ENCODE measurements at regions not wholly inside any gene's neighbourhood (a gene's known extent, or its start where the extent isn't known, plus 50 kb on each side); places are given as distances from the start of the nearest gene placed in this dataset.

- dilution Hi-C loops (cut with HindIII; ENCODE audit: low sequenced_read_pairs, unreplicated experiment) (no loop called here), intact Hi-C loops (cut with micrococcal nuclease) (no loop called here), in situ Hi-C loops (cut with MboI; ENCODE audit: low sequenced_read_pairs) (no loop called here)
- ATAC-seq (ENCODE audit: low read depth) (no peak), DNase-seq (no peak)
- no peak overlapping the region for H3K4me3 ChIP-seq (ENCODE audit: insufficient read depth, low read depth, low read length)
- H2BK5ac ChIP-seq (ENCODE audit: low read depth, low read length, poor library complexity, severe bottlenecking): no peak overlapping the region
- ChIA-PET CTCF (no interaction called here), POLR2A (ENCODE audit: unreplicated experiment) (no interaction called here)
- no peak overlapping the region for H2AK9ac ChIP-seq (replicated peaks; ENCODE audit: low read depth, low read length, poor library complexity)
- H2AK5ac ChIP-seq (ENCODE audit: low read depth, low read length): no peak overlapping the region
- no peak overlapping the region for H4K5ac ChIP-seq (ENCODE audit: low read depth, low read length)
- TF ChIP-seq POLR2A (IDR thresholded peaks at IDR 0.05; ENCODE audit: low read depth, low read length) (no peak), RAD21 (IDR thresholded peaks at IDR 0.05; ENCODE audit: low read length) (no peak), RFX5 (IDR thresholded peaks at IDR 0.05; ENCODE audit: low read depth, low read length) (no peak), RCOR1 (IDR thresholded peaks at IDR 0.05; ENCODE audit: insufficient replicate concordance, low read length) (no peak), FOS (IDR thresholded peaks at IDR 0.05; ENCODE audit: low read depth, low read length) (no peak), CHD1 (IDR thresholded peaks at IDR 0.05; ENCODE audit: low read depth, low read length) (no peak), MAFK (IDR thresholded peaks at IDR 0.05; ENCODE audit: low read depth, low read length) (no peak), SMC3 (IDR thresholded peaks at IDR 0.05; ENCODE audit: low read depth, low read length) (no peak), ELK1 (IDR thresholded peaks at IDR 0.05; ENCODE audit: borderline replicate concordance, low read depth, low read length) (no peak), MAZ (IDR thresholded peaks at IDR 0.05; ENCODE audit: borderline replicate concordance, low read depth, low read length) (no peak), CEBPB (IDR thresholded peaks at IDR 0.05; ENCODE audit: low read depth, low read length) (no peak), BHLHE40 (IDR thresholded peaks at IDR 0.05; ENCODE audit: low read depth, low read length) (no peak), NFE2L2 (IDR thresholded peaks at IDR 0.05; ENCODE audit: low read depth, low read length) (no peak), MXI1 (IDR thresholded peaks at IDR 0.05; ENCODE audit: borderline replicate concordance, low read depth, low read length) (no peak)
- TF ChIP-seq, protein P1, sequence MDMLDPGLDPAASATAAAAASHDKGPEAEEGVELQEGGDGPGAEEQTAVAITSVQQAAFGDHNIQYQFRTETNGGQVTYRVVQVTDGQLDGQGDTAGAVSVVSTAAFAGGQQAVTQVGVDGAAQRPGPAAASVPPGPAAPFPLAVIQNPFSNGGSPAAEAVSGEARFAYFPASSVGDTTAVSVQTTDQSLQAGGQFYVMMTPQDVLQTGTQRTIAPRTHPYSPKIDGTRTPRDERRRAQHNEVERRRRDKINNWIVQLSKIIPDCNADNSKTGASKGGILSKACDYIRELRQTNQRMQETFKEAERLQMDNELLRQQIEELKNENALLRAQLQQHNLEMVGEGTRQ (IDR thresholded peaks at IDR 0.05; ENCODE audit: low read depth, low read length): no peak
- TF ChIP-seq, protein P2, sequence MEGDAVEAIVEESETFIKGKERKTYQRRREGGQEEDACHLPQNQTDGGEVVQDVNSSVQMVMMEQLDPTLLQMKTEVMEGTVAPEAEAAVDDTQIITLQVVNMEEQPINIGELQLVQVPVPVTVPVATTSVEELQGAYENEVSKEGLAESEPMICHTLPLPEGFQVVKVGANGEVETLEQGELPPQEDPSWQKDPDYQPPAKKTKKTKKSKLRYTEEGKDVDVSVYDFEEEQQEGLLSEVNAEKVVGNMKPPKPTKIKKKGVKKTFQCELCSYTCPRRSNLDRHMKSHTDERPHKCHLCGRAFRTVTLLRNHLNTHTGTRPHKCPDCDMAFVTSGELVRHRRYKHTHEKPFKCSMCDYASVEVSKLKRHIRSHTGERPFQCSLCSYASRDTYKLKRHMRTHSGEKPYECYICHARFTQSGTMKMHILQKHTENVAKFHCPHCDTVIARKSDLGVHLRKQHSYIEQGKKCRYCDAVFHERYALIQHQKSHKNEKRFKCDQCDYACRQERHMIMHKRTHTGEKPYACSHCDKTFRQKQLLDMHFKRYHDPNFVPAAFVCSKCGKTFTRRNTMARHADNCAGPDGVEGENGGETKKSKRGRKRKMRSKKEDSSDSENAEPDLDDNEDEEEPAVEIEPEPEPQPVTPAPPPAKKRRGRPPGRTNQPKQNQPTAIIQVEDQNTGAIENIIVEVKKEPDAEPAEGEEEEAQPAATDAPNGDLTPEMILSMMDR (conservative IDR thresholded peaks at IDR 0.05; ENCODE audit: low read depth, low read length): no peak
- no peak overlapping the region for H3K9ac ChIP-seq (ENCODE audit: low read depth, low read length)
- no peaks in the 10 kb centered on the region for H3K9me1 ChIP-seq (ENCODE audit: insufficient read depth, low read length)
- no peaks in the 10 kb centered on the region for H3K36me3 ChIP-seq (ENCODE audit: control insufficient read depth, insufficient read depth, low read length)
- no peak overlapping the region for H3K23ac ChIP-seq (ENCODE audit: low read depth, low read length)
- H3K27me3 ChIP-seq (ENCODE audit: control insufficient read depth, insufficient read depth, low read length): no peaks in the 10 kb centered on the region
- H3K79me1 ChIP-seq (ENCODE audit: low read depth in 1 of 2, low read length in 2 of 2): no peaks in the 10 kb centered on the region
- no peak overlapping the region for H4K91ac ChIP-seq (ENCODE audit: insufficient read depth, low read depth, low read length)
- no peaks in the 10 kb centered on the region for H4K20me1 ChIP-seq (ENCODE audit: insufficient read depth, low read length)
- no peak overlapping the region for H3K18ac ChIP-seq (ENCODE audit: low read depth, low read length)
- no peak overlapping the region for H4K8ac ChIP-seq (ENCODE audit: low read depth in 2 of 2, low read length in 2 of 2)
- H2BK120ac ChIP-seq (ENCODE audit: low read depth, low read length): no peak overlapping the region
- no peak overlapping the region for H2BK15ac ChIP-seq (ENCODE audit: low read depth, low read length)
- no CpG with 5 or more reads among the region's 2 CpGs for WGBS, 2 experiments (ENCODE audit: extremely low coverage in 2 of 2, insufficient read length in 1 of 2)
- no peak overlapping the region for H2AFZ ChIP-seq (replicated peaks; ENCODE audit: low read length, poor library complexity)
- no peak overlapping the region for H2BK20ac ChIP-seq (ENCODE audit: low read depth, low read length)
- no peaks in the 10 kb centered on the region for H3K9me3 ChIP-seq (ENCODE audit: control insufficient read depth, insufficient read depth, low read length)
- H3K4me2 ChIP-seq (ENCODE audit: low read depth, low read length): no peak overlapping the region
- BruUV-seq (replicated peaks): no TSS peak
- no peak overlapping the region for H3K56ac ChIP-seq (ENCODE audit: extremely low read depth, insufficient read depth, low read length)
- H3K27ac ChIP-seq (ENCODE audit: insufficient read depth, low read length): no peak overlapping the region
- H3K4me1 ChIP-seq (ENCODE audit: control insufficient read depth, insufficient read depth, low read length): no peaks in the 10 kb centered on the region
- H3K4ac ChIP-seq (ENCODE audit: low read depth, low read length): no peak overlapping the region
- no peak overlapping the region for H3K14ac ChIP-seq (replicated peaks; ENCODE audit: low read depth, low read length)
These were observed 186.9 kb downstream of the LMBRD1 start for GRCh38 chr6:69609836-69610472.
